ENCODE measurements at regions not wholly inside any gene's neighbourhood (a gene's known extent, or its start where the extent isn't known, plus 50 kb on each side); places are given as distances from the start of the nearest gene placed in this dataset.

DNA sequence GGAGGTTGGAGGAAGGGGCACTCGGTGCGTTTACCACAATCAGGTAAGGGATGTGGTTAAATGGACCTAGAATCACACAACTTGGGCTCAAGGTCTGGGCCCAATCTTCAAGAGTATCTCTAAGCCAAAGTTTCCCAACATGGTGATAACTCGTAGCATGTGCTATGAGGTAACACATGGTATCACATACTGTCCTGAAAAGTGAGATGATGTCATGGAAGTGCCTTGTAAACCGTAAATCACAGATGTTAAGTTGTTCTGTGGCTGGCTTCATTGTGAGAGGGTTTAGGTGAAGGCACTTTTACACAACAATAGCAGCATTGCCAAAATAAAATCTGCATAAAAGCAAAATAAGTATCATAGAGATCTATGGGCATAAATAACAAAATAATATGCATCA is 551.8 kb downstream of the PLCL1 start:
- ATAC-seq, result no peak
- TF ChIP-seq, protein P1, sequence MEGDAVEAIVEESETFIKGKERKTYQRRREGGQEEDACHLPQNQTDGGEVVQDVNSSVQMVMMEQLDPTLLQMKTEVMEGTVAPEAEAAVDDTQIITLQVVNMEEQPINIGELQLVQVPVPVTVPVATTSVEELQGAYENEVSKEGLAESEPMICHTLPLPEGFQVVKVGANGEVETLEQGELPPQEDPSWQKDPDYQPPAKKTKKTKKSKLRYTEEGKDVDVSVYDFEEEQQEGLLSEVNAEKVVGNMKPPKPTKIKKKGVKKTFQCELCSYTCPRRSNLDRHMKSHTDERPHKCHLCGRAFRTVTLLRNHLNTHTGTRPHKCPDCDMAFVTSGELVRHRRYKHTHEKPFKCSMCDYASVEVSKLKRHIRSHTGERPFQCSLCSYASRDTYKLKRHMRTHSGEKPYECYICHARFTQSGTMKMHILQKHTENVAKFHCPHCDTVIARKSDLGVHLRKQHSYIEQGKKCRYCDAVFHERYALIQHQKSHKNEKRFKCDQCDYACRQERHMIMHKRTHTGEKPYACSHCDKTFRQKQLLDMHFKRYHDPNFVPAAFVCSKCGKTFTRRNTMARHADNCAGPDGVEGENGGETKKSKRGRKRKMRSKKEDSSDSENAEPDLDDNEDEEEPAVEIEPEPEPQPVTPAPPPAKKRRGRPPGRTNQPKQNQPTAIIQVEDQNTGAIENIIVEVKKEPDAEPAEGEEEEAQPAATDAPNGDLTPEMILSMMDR (IDR thresholded peaks at IDR 0.05), result no peak
- intact Hi-C loops (cut with DNase I), result no loop called here

DNA sequence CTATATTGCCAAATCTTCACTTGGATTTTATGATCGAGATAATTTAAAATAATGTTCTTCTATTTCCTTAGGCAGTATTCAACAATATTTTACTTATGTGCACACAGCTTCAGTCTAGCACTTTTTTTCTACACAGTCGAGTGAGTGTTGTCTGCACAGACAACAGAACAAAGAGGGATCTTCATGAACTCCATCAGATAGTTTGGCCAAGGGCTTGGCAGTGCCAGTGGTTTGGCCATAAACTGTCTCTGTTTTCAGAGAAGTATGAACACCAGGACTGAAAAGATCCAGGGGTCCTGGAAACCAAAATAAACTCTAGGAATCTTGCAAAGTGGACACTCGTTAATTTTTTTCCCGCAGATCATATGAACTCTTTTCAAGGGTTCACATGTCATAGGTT is 547.3 kb downstream of the PLCL1 start:
- Histone ChIP-seq H3K9me3 (no peaks in the 10 kb centered on the region), H3K4me1 (no peaks in the 10 kb centered on the region), H3K36me3 (no peaks in the 10 kb centered on the region), H3K4me3 (no peak overlapping the region), H3K27ac (no peak overlapping the region), H3K27me3 (peaks cover 3 to 5% of the 10 kb centered on the region in 2 donors)
- no peak for DNase-seq
- ATAC-seq, result no peak
- TF ChIP-seq, protein P1 (IDR thresholded peaks at IDR 0.05), result no peak
- intact Hi-C loops (cut with DNase I), result no loop called here

More for the DNA sequence above, 551.8 kb downstream of the PLCL1 start:
- no peak for DNase-seq
- Histone ChIP-seq H3K4me1 (no peaks in the 10 kb centered on the region), H3K36me3 (no peaks in the 10 kb centered on the region), H3K27ac (no peak overlapping the region), H3K27me3 (peaks cover 3 to 5% of the 10 kb centered on the region in 2 donors), H3K4me3 (no peak overlapping the region), H3K9me3 (no peaks in the 10 kb centered on the region)

GRCh38 chr2:198347946-198348345 is 543.6 kb downstream of the PLCL1 start:
- TF ChIP-seq, protein P1 (IDR thresholded peaks at IDR 0.05), result no peak
- no peak for DNase-seq
- H3K4me3 ChIP-seq, result no peak overlapping the region

GRCh38 chr2:198347349-198347748 is 543.0 kb downstream of the PLCL1 start:
- H3K9me3 ChIP-seq, result no peaks in the 10 kb centered on the region
- TF ChIP-seq, protein P1 (IDR thresholded peaks at IDR 0.05), result no peak
- ATAC-seq, result no peak

More at GRCh38 chr2:198347946-198348345, 543.6 kb downstream of the PLCL1 start:
- ATAC-seq, result no peak
- Histone ChIP-seq H3K36me3 (no peaks in the 10 kb centered on the region), H3K27me3 (peaks cover 3 to 5% of the 10 kb centered on the region in 2 donors), H3K4me1 (no peaks in the 10 kb centered on the region), H3K9me3 (no peaks in the 10 kb centered on the region), H3K27ac (no peak overlapping the region)
- intact Hi-C loops (cut with DNase I), result no loop called here

GRCh38 chr2:198343471-198343870 is 539.1 kb downstream of the PLCL1 start:
- TF ChIP-seq, protein P1 (IDR thresholded peaks at IDR 0.05), result no peak

More at GRCh38 chr2:198347349-198347748, 543.0 kb downstream of the PLCL1 start:
- Histone ChIP-seq H3K4me3 (no peak overlapping the region), H3K27me3 (peaks cover 3 to 5% of the 10 kb centered on the region in 2 donors), H3K36me3 (no peaks in the 10 kb centered on the region), H3K27ac (no peak overlapping the region), H3K4me1 (no peaks in the 10 kb centered on the region)
- intact Hi-C loops (cut with DNase I), result no loop called here
- no peak for DNase-seq

More at GRCh38 chr2:198343471-198343870, 539.1 kb downstream of the PLCL1 start:
- no peak overlapping the region for H3K4me3 ChIP-seq
- intact Hi-C loops (cut with DNase I), result no loop called here
- peaks cover 0 to 8% of the 10 kb centered on the region in 2 donors for H3K27me3 ChIP-seq
- no peaks in the 10 kb centered on the region for H3K9me3 ChIP-seq
- ATAC-seq, result no peak
- no peak for DNase-seq
- H3K27ac ChIP-seq, result no peak overlapping the region
- H3K36me3 ChIP-seq, result no peaks in the 10 kb centered on the region
- H3K4me1 ChIP-seq, result no peaks in the 10 kb centered on the region
